Esophagus muscularis mucosa (tissue), 4 donors: ENCODE measurements at regions not wholly inside any gene's neighbourhood (a gene's known extent, or its start where the extent isn't known, plus 50 kb on each side); places are given as distances from the start of the nearest gene placed in this dataset.
A peak's percentile ranks its signal among the peaks of the same experiment; 100 is the strongest.
"Not testable (repeated sequence)": the region's sequence is repeated elsewhere in the genome, so short reads cannot be mapped to it uniquely, and the experiment has no call there.

Experiments
- DNase-seq: peaks from one replicate; pipeline ENCODE4 v3.0.0-alpha.2; 2017; ENCODE audit errors: extremely low spot score
- H3K27ac ChIP-seq, 4 donors: fragments of 200-600 bp; sonication (generic); replicated peaks in 1 of 4; 1 replicate in 3 of 4; 2 replicates in 1 of 4; pipeline ENCODE4 v1.5.1; 2016 to 2019; ENCODE audit warnings: mild to moderate bottlenecking in 1 of 4
- H3K27me3 ChIP-seq, 4 donors: fragments of 200-600 bp; sonication (generic); one replicate each; pipeline versions ENCODE4 v1.5.1 to v1.6.0; 2016 to 2019
- H3K36me3 ChIP-seq, 4 donors: fragments of 200-600 bp; sonication (generic); one replicate each; pipeline ENCODE4 v1.5.1; 2016 to 2019
- H3K4me1 ChIP-seq, 4 donors: fragments of 200-600 bp; sonication (generic); one replicate each; pipeline ENCODE4 v1.5.1; 2016 to 2019
- H3K4me3 ChIP-seq, 4 donors: fragments of 200-600 bp; sonication (generic); 1 replicate in 2 of 4; 2 replicates in 2 of 4; pipeline ENCODE4 v1.5.1; 2016 to 2019; ENCODE audit warnings: mild to moderate bottlenecking in 4 of 4, moderate library complexity in 1 of 4
- H3K9me3 ChIP-seq, 4 donors: fragments of 200-600 bp; sonication (generic); 1 replicate in 3 of 4; 2 replicates in 1 of 4; pipeline ENCODE4 v1.5.1; 2016 to 2019
- CTCF ChIP-seq, 3 experiments: fragments of 200-600 bp in 2 of 3; fragments of 450-650 bp in 1 of 3; sonication (generic) in 2 of 3; IDR thresholded peaks; one replicate each; pipeline ENCODE4 v1.5.1; 2017 to 2019; ENCODE audit warnings: antibody characterized with exemption in 3 of 3, mild to moderate bottlenecking in 2 of 3, moderate library complexity in 1 of 3
- EP300 ChIP-seq: sonication (generic); formaldehyde crosslinking; IDR thresholded peaks from one replicate; pipeline ENCODE4 v1.6.1; 2017; ENCODE audit warnings: antibody characterized with exemption
- POLR2A ChIP-seq: fragments of 450-650 bp; IDR thresholded peaks from one replicate; pipeline ENCODE4 v1.6.1; 2017; ENCODE audit warnings: antibody characterized with exemption, moderate library complexity, mild to moderate bottlenecking, low read depth
- POLR2AphosphoS5 ChIP-seq, 2 donors: sonication (generic); formaldehyde crosslinking; IDR thresholded peaks; one replicate each; pipeline ENCODE4 v1.6.1; 2017; ENCODE audit warnings: antibody characterized with exemption in 2 of 2
- WGBS: methylation state at CpG from one replicate; pipeline ENCODE4 v1.1.5; 2018; 5-methylcytosine and 5-hydroxymethylcytosine counted together
- intact Hi-C: fragments of 100-400 bp; cut with DNase I; formaldehyde crosslinking; loops from one replicate; pipeline ENCODE4 v1.15.1; 2023

DNA sequence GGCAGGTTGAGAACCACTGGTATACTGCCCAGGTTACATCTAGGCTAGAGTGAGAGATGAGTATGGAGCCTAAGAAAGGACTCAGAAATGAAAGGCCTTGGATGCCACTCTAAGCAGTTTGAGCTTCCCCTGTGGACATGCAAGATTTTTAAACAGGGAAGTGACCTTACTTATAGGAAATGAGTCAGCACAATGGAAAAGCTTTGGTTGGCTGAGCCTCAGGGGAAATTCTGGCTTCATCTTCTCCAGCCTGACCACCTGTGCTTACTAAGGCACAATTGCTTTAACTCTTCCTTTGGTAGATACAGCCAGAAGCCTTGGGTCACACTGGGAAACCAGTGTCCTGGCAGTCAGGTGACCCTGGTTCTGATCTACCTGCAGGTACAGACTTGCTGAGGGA is 380.2 kb upstream of the ZNF462 start:
- TF ChIP-seq CTCF (IDR thresholded peaks at IDR 0.05) (no peak), POLR2AphosphoS5 (IDR thresholded peaks at IDR 0.05) (no peak), POLR2A (no peak), EP300 (no peak)
- H3K36me3 ChIP-seq = no peaks in the 10 kb centered on the region
- DNase-seq = peak; percentile 75
- H3K4me3 ChIP-seq = no peak overlapping the region
- no peaks in the 10 kb centered on the region for H3K9me3 ChIP-seq
- H3K27me3 ChIP-seq = no peaks in the 10 kb centered on the region
- intact Hi-C loops = no loop called here
- H3K4me1 ChIP-seq = peaks cover 0 to 26% (median 8%) of the 10 kb centered on the region in 4 donors
- H3K27ac ChIP-seq = no peak overlapping the region

DNA sequence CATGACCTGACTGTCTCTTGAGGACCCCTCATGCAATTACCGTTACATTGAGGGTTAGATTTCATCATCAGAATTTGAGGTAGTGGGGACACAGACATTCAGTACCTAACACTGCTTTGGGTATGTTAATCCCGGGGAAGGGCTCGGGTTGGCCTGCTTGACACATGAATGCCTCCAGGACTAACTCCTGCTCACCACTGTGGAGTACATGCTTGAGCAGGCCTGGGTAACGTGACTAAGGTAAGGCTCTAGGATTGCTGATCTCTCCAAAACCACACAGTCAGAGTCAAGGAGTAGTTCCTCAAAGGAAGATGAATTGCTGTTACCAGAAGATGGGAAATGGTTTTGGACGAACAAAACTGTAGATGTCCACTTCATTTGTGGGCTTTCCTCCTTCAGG is 376.3 kb upstream of the ZNF462 start:
- H3K27me3 ChIP-seq = no peaks in the 10 kb centered on the region
- no peak overlapping the region for H3K4me3 ChIP-seq
- no peaks in the 10 kb centered on the region for H3K9me3 ChIP-seq
- H3K4me1 ChIP-seq = peaks cover 0 to 6% (median 0%) of the 10 kb centered on the region in 4 donors
- 88% methylated on average over 4 of the region's 5 CpGs for WGBS
- H3K27ac ChIP-seq = no peak overlapping the region
- intact Hi-C loops = no loop called here
- TF ChIP-seq POLR2AphosphoS5 (IDR thresholded peaks at IDR 0.05) (no peak), EP300 (no peak), POLR2A (no peak), CTCF (IDR thresholded peaks at IDR 0.05) (no peak)
- no peaks in the 10 kb centered on the region for H3K36me3 ChIP-seq
- peak; percentile 34 for DNase-seq

DNA sequence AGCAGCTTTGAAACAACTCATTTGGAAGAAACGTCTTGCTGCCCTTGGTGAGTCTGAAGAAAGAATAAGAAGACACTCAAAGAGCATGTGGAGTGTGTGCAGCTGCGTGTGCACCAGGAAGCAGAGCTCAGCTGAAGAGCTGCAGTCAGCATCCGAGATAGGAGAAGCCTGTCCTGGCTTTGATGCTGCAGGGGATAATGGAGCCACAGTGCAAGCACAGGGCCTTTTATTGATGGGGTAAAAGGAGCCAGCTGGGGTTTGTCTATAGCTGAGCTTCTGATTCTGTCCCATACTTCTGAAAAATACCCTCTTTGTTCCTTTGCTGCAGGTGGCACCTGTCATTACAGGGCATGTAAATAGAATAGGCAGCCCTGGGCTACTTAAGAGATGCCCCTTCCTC is 375.7 kb upstream of the ZNF462 start:
- intact Hi-C loops = no loop called here
- Histone ChIP-seq H3K27ac (no peak overlapping the region), H3K4me3 (no peak overlapping the region), H3K9me3 (no peaks in the 10 kb centered on the region), H3K27me3 (no peaks in the 10 kb centered on the region), H3K36me3 (no peaks in the 10 kb centered on the region), H3K4me1 (peaks cover 0 to 6% (median 0%) of the 10 kb centered on the region in 4 donors)
- no peak for TF ChIP-seq POLR2AphosphoS5 (IDR thresholded peaks at IDR 0.05)
- no peak for TF ChIP-seq EP300
- TF ChIP-seq CTCF (IDR thresholded peaks at IDR 0.05) = no peak
- no peak for TF ChIP-seq POLR2A
- 67% methylated on average over 3 of the region's 3 CpGs for WGBS
- no peak for DNase-seq

- WGBS = 80% methylated on average over 7 of the region's 7 CpGs
- H3K27ac ChIP-seq, H3K4me3 ChIP-seq, H3K9me3 ChIP-seq, H3K4me1 ChIP-seq, H3K27me3 ChIP-seq, intact Hi-C loops, H3K36me3 ChIP-seq: not testable (repeated sequence)
- DNase-seq = peak; percentile 70
Measured at GRCh38 chr9:106492126-106492525, 370.8 kb upstream of the ZNF462 start.

- no peaks in the 10 kb centered on the region for H3K36me3 ChIP-seq
- no peaks in the 10 kb centered on the region for H3K27me3 ChIP-seq
- H3K4me1 ChIP-seq = no peaks in the 10 kb centered on the region
- WGBS = 96% methylated on average over 6 of the region's 6 CpGs
- no peak for DNase-seq
- intact Hi-C loops = no loop called here
- H3K4me3 ChIP-seq = no peak overlapping the region
- no peak overlapping the region for H3K27ac ChIP-seq
- TF ChIP-seq CTCF (IDR thresholded peaks at IDR 0.05) (no peak), POLR2AphosphoS5 (IDR thresholded peaks at IDR 0.05) (no peak)
- no peaks in the 10 kb centered on the region for H3K9me3 ChIP-seq
Measured at GRCh38 chr9:106500171-106500570, 362.8 kb upstream of the ZNF462 start.

GRCh38 chr9:106501210-106501609 is 361.8 kb upstream of the ZNF462 start:
- H3K9me3 ChIP-seq, H3K36me3 ChIP-seq, H3K4me1 ChIP-seq, H3K27ac ChIP-seq, H3K4me3 ChIP-seq, H3K27me3 ChIP-seq, intact Hi-C loops, DNase-seq: not testable (repeated sequence)
- 90% methylated on average over 4 of the region's 18 CpGs for WGBS
